HepG2 (cell line): ENCODE measurements at regions not wholly inside any gene's neighbourhood (a gene's known extent, or its start where the extent isn't known, plus 50 kb on each side); places are given as distances from the start of the nearest gene placed in this dataset.

Experiments used
- ARHGAP35 ChIP-seq: sonication (generic); formaldehyde crosslinking; IDR thresholded peaks from 2 replicates; pipeline ENCODE4 v1.9.0; 2022; ENCODE audit warnings: mild to moderate bottlenecking, inconsistent platforms, moderate library complexity, missing genetic modification reagents, borderline replicate concordance
- CTCF ChIP-seq: sonication (generic); formaldehyde crosslinking; IDR thresholded peaks from 2 replicates; pipeline ENCODE4 v1.5.0; 2020; ENCODE audit warnings: mild to moderate bottlenecking, missing genetic modification reagents, moderate library complexity
- MAFG ChIP-seq: sonication (generic); formaldehyde crosslinking; IDR thresholded peaks from 2 replicates; pipeline ENCODE4 v1.5.1; 2020; ENCODE audit warnings: mild to moderate bottlenecking, missing genetic modification reagents
- MAFK ChIP-seq, 2 experiments: IDR thresholded peaks in 1 of 2; conservative IDR thresholded peaks in 1 of 2; 2 replicates each; pipeline ENCODE4 v1.6.1; 2011; ENCODE audit warnings: improper control_type of control experiment in 2 of 2, low read length in 2 of 2
- TEAD3 ChIP-seq: optimal IDR thresholded peaks from 2 replicates; pipeline ENCODE3; 2016; ENCODE audit warnings: borderline replicate concordance
- ZHX1 ChIP-seq: sonication (generic); formaldehyde crosslinking; IDR thresholded peaks from 2 replicates; pipeline ENCODE4 v1.8.1; 2022; ENCODE audit warnings: low read depth, mild to moderate bottlenecking, missing genetic modification reagents
- ZNF121 ChIP-seq: sonication (generic); formaldehyde crosslinking; IDR thresholded peaks from 2 replicates; pipeline ENCODE4 v1.5.0; 2020; ENCODE audit warnings: mild to moderate bottlenecking, missing genetic modification reagents
- ZNF124 ChIP-seq: sonication (generic); formaldehyde crosslinking; IDR thresholded peaks from 2 replicates; pipeline ENCODE4 v1.4.0; 2020; ENCODE audit warnings: missing genetic modification reagents
- TF ChIP-seq, protein P1 (sequence below): sonication (generic); formaldehyde crosslinking; IDR thresholded peaks from 2 replicates; pipeline ENCODE4 v1.8.1; 2023; ENCODE audit warnings: missing genetic modification reagents, inconsistent platforms, borderline replicate concordance
- TF ChIP-seq, protein P2 (sequence below): sonication (generic); formaldehyde crosslinking; IDR thresholded peaks from 2 replicates; pipeline ENCODE4 v1.4.0; 2020; ENCODE audit warnings: mild to moderate bottlenecking, missing genetic modification reagents

DNA sequence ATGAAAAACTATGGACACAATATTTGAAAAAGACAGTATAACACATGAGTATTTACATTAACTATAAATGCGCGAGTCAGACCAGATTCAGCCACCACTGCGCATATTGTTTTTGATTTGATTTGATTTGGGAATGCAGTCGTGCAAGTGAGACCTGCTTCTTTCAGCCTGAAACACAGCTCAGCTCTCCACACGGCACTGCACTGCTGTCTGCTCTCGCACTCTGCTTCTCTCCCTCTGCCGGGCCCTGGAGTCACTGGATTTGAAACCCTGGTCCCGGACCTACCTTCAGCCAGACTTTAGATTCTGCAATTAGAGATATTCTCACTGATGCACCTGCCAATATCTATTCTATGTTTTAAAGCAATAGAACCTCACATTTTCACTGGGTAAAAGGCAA, 143.9 kb upstream of the TMEM132C start:
- TF ChIP-seq TEAD3 (CRISPR knock-in tag) (no peak), ZNF121 (CRISPR knock-in tag) (no peak), ZHX1 (no peak), MAFG (CRISPR knock-in tag) (no peak), ZNF124 (CRISPR knock-in tag) (no peak), MAFK (conservative IDR thresholded peaks at IDR 0.05 in 1 of 2, IDR thresholded peaks at IDR 0.05 in 1 of 2; ENCODE audit: low read length in 2 of 2) (no peak), CTCF (CRISPR knock-in tag) (no peak), ARHGAP35 (CRISPR knock-in tag) (no peak)
- TF ChIP-seq, protein P1, sequence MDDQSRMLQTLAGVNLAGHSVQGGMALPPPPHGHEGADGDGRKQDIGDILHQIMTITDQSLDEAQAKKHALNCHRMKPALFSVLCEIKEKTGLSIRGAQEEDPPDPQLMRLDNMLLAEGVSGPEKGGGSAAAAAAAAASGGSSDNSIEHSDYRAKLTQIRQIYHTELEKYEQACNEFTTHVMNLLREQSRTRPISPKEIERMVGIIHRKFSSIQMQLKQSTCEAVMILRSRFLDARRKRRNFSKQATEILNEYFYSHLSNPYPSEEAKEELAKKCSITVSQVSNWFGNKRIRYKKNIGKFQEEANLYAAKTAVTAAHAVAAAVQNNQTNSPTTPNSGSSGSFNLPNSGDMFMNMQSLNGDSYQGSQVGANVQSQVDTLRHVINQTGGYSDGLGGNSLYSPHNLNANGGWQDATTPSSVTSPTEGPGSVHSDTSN (CRISPR knock-in tag), result no peak
- TF ChIP-seq, protein P2, sequence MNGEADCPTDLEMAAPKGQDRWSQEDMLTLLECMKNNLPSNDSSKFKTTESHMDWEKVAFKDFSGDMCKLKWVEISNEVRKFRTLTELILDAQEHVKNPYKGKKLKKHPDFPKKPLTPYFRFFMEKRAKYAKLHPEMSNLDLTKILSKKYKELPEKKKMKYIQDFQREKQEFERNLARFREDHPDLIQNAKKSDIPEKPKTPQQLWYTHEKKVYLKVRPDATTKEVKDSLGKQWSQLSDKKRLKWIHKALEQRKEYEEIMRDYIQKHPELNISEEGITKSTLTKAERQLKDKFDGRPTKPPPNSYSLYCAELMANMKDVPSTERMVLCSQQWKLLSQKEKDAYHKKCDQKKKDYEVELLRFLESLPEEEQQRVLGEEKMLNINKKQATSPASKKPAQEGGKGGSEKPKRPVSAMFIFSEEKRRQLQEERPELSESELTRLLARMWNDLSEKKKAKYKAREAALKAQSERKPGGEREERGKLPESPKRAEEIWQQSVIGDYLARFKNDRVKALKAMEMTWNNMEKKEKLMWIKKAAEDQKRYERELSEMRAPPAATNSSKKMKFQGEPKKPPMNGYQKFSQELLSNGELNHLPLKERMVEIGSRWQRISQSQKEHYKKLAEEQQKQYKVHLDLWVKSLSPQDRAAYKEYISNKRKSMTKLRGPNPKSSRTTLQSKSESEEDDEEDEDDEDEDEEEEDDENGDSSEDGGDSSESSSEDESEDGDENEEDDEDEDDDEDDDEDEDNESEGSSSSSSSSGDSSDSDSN (CRISPR knock-in tag), result no peak
